ENCODE measurements at regions not wholly inside any gene's neighbourhood (a gene's known extent, or its start where the extent isn't known, plus 50 kb on each side); places are given as distances from the start of the nearest gene placed in this dataset.

DNA sequence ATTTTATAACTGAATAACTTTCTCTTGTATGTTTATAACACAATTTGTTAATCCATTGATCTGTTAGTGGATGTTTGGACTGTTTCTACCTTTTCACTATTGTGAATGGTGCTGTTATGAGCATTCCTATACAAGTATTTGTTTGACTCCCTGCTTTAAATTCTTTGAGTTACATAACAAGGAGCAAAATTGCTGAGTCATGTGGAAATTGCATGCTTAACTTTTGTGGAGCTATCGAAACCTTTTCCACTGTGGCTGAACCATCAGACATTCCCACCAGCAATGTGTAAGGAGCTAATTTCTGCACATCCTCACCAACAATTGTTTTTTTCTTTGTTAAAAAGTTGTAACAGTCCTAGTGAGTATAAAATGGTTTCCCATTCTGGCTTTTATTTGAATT is 415.5 kb downstream of the CBLN2 start:
- TF ChIP-seq, protein P1, sequence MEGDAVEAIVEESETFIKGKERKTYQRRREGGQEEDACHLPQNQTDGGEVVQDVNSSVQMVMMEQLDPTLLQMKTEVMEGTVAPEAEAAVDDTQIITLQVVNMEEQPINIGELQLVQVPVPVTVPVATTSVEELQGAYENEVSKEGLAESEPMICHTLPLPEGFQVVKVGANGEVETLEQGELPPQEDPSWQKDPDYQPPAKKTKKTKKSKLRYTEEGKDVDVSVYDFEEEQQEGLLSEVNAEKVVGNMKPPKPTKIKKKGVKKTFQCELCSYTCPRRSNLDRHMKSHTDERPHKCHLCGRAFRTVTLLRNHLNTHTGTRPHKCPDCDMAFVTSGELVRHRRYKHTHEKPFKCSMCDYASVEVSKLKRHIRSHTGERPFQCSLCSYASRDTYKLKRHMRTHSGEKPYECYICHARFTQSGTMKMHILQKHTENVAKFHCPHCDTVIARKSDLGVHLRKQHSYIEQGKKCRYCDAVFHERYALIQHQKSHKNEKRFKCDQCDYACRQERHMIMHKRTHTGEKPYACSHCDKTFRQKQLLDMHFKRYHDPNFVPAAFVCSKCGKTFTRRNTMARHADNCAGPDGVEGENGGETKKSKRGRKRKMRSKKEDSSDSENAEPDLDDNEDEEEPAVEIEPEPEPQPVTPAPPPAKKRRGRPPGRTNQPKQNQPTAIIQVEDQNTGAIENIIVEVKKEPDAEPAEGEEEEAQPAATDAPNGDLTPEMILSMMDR (IDR thresholded peaks at IDR 0.05; ENCODE audit: low read depth, low read length): no peak
- TF ChIP-seq POLR2A (IDR thresholded peaks at IDR 0.05; ENCODE audit: extremely low read depth, insufficient read length): no peak
- TF ChIP-seq, protein P2, sequence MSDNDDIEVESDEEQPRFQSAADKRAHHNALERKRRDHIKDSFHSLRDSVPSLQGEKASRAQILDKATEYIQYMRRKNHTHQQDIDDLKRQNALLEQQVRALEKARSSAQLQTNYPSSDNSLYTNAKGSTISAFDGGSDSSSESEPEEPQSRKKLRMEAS (IDR thresholded peaks at IDR 0.05; ENCODE audit: low read depth, low read length): no peak
- no peak for TF ChIP-seq MYC (IDR thresholded peaks at IDR 0.05; ENCODE audit: low read depth, low read length)

All from NB4 (cell line).